ENCODE measurements at regions not wholly inside any gene's neighbourhood (a gene's known extent, or its start where the extent isn't known, plus 50 kb on each side); places are given as distances from the start of the nearest gene placed in this dataset.

DNA sequence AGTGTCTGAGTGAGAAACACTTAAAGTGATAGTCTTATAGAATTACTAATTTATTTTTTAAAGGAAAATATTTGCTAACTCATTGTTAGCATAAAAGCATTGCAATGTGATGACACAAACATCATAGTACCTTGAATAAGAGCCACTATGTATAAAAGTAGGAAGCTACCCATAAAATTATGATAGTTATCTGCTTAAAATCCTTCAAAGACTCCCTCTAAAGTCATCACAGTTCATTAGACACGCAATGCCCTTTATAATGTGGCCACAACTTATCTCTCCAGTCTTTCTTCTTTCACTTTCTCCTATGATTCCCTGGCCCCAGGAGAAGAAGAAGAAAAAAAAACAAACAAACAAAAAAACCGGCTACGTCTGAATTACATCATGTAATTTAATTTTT lies 1144.0 kb upstream of the NUDT12 start:
- ChIA-PET CTCF (interaction anchor here (0.7 kb wide), 1 partner anchor 60 kb away, joined by 3 read pairs; no protein-coding TSS in a partner anchor), POLR2A (no interaction called here)
- intact Hi-C loops (cut with micrococcal nuclease) = no loop called here
- no peak for DNase-seq (ENCODE audit: unreplicated experiment)
- TF ChIP-seq, protein P1, sequence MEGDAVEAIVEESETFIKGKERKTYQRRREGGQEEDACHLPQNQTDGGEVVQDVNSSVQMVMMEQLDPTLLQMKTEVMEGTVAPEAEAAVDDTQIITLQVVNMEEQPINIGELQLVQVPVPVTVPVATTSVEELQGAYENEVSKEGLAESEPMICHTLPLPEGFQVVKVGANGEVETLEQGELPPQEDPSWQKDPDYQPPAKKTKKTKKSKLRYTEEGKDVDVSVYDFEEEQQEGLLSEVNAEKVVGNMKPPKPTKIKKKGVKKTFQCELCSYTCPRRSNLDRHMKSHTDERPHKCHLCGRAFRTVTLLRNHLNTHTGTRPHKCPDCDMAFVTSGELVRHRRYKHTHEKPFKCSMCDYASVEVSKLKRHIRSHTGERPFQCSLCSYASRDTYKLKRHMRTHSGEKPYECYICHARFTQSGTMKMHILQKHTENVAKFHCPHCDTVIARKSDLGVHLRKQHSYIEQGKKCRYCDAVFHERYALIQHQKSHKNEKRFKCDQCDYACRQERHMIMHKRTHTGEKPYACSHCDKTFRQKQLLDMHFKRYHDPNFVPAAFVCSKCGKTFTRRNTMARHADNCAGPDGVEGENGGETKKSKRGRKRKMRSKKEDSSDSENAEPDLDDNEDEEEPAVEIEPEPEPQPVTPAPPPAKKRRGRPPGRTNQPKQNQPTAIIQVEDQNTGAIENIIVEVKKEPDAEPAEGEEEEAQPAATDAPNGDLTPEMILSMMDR (IDR thresholded peaks at IDR 0.05; ENCODE audit: unreplicated experiment) = no peak
- no peaks in the 10 kb centered on the region for H3K27me3 Mint-ChIP-seq (ENCODE audit: insufficient read depth, unreplicated experiment)
- BruUV-seq (replicated peaks) = no TSS peak
- no peak overlapping the region for H3K4me3 Mint-ChIP-seq (ENCODE audit: unreplicated experiment)
- no peaks in the 10 kb centered on the region for H3K36me3 Mint-ChIP-seq (ENCODE audit: insufficient read depth, unreplicated experiment)
- peaks cover 8% of the 10 kb centered on the region for H3K9me3 Mint-ChIP-seq (ENCODE audit: unreplicated experiment)
- no peak overlapping the region for H3K27ac Mint-ChIP-seq (ENCODE audit: low read depth, unreplicated experiment)
- H3K4me1 Mint-ChIP-seq (ENCODE audit: insufficient read depth, unreplicated experiment) = no peaks in the 10 kb centered on the region

DNA sequence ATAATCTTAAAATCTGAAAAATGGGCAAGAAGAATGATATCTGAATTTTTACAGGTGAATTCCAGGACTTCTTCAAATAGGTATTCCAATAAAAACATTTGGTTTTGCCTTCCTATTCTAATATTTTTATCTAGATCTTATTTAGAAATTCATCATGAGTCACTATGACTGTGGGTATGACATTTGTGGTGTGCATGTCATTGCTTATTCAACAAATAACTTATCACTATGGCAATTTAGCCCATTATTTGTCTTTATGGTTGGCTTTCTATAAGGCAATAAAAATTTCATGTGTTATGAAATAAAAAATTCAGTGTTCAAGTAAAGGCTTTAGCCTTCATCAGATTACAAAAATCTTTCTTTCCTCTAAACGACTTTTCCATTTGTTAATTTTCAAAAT lies 1139.6 kb upstream of the NUDT12 start:
- no TSS peak for BruUV-seq (replicated peaks)
- ChIA-PET POLR2A (no interaction called here), CTCF (no interaction called here)
- no peaks in the 10 kb centered on the region for H3K27me3 Mint-ChIP-seq (ENCODE audit: insufficient read depth, unreplicated experiment)
- H3K27ac Mint-ChIP-seq (ENCODE audit: low read depth, unreplicated experiment) = no peak overlapping the region
- H3K4me3 Mint-ChIP-seq (ENCODE audit: unreplicated experiment) = no peak overlapping the region
- no peaks in the 10 kb centered on the region for H3K36me3 Mint-ChIP-seq (ENCODE audit: insufficient read depth, unreplicated experiment)
- H3K4me1 Mint-ChIP-seq (ENCODE audit: insufficient read depth, unreplicated experiment) = no peaks in the 10 kb centered on the region
- TF ChIP-seq, protein P1 (IDR thresholded peaks at IDR 0.05; ENCODE audit: unreplicated experiment) = no peak
- peak; percentile 8 for DNase-seq (ENCODE audit: unreplicated experiment)
- intact Hi-C loops (cut with micrococcal nuclease) = no loop called here
- H3K9me3 Mint-ChIP-seq (ENCODE audit: unreplicated experiment) = peaks cover 6% of the 10 kb centered on the region

DNA sequence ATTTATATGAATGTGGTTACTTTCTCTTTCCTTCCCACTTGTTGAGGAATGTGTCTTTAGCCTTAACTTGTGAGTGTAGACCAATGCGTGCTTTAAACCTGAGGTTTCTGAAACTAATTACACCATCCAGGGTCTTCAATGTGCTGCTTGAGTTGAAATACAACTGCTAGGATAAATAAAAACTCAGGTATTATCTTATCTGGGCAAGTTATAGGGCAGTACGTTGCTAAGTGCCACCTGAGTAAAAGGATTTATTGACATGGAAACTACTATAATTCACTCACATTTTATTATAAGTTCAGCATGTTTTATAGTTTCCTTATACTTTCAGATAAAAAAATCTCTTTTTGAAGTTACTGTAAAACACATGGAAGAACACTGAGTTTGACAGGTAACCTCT lies 1136.8 kb upstream of the NUDT12 start:
- Mint-ChIP-seq H3K4me1 (ENCODE audit: insufficient read depth, unreplicated experiment) (no peaks in the 10 kb centered on the region), H3K9me3 (ENCODE audit: unreplicated experiment) (peaks cover 6% of the 10 kb centered on the region), H3K36me3 (ENCODE audit: insufficient read depth, unreplicated experiment) (no peaks in the 10 kb centered on the region), H3K27ac (ENCODE audit: low read depth, unreplicated experiment) (no peak overlapping the region), H3K27me3 (ENCODE audit: insufficient read depth, unreplicated experiment) (no peaks in the 10 kb centered on the region), H3K4me3 (ENCODE audit: unreplicated experiment) (no peak overlapping the region)
- no peak for DNase-seq (ENCODE audit: unreplicated experiment)
- ChIA-PET CTCF (no interaction called here), POLR2A (no interaction called here)
- TF ChIP-seq, protein P1 (IDR thresholded peaks at IDR 0.05; ENCODE audit: unreplicated experiment) = no peak
- intact Hi-C loops (cut with micrococcal nuclease) = no loop called here
- no TSS peak for BruUV-seq (replicated peaks)

DNA sequence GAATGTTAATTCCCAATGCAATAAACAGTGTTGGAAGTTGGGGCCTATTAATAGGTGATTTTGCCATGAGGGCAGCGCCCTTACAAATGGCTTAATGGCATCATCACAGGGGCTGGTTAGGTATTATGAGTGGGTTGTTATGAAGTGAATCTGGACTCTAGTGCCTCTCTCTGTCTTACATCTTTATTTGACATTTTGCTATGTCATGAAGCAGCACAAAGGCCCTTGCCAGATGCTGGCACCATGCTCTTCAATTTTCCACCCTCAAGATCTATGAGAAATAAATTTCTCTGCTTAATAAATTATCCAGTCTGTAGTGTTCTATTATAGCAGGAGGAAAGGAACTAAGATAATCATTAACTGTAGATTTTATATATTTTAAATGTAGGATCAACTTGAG lies 1098.7 kb upstream of the NUDT12 start:
- H3K27me3 Mint-ChIP-seq (ENCODE audit: insufficient read depth, unreplicated experiment) = no peaks in the 10 kb centered on the region
- POLR2A ChIA-PET = no interaction called here
- TF ChIP-seq, protein P1 (IDR thresholded peaks at IDR 0.05; ENCODE audit: unreplicated experiment) = no peak

More for the DNA sequence above, 1098.7 kb upstream of the NUDT12 start:
- no peak for DNase-seq (ENCODE audit: unreplicated experiment)
- H3K4me1 Mint-ChIP-seq (ENCODE audit: insufficient read depth, unreplicated experiment) = no peaks in the 10 kb centered on the region
- CTCF ChIA-PET = no interaction called here
- BruUV-seq (replicated peaks) = no TSS peak
- H3K9me3 Mint-ChIP-seq (ENCODE audit: unreplicated experiment) = peaks cover 7% of the 10 kb centered on the region
- no peak overlapping the region for H3K4me3 Mint-ChIP-seq (ENCODE audit: unreplicated experiment)
- intact Hi-C loops (cut with micrococcal nuclease) = no loop called here
- no peak overlapping the region for H3K27ac Mint-ChIP-seq (ENCODE audit: low read depth, unreplicated experiment)
- H3K36me3 Mint-ChIP-seq (ENCODE audit: insufficient read depth, unreplicated experiment) = no peaks in the 10 kb centered on the region

All from MCF 10A (cell line).